Gastrocnemius medialis (tissue), 4 donors: ENCODE measurements at regions not wholly inside any gene's neighbourhood (a gene's known extent, or its start where the extent isn't known, plus 50 kb on each side); places are given as distances from the start of the nearest gene placed in this dataset.

Experiments
- POLR2A ChIP-seq, 2 donors: fragments of 450-650 bp; IDR thresholded peaks; one replicate each; pipeline ENCODE4 v1.6.1; 2017; ENCODE audit warnings: antibody characterized with exemption in 2 of 2, mild to moderate bottlenecking in 2 of 2, moderate library complexity in 2 of 2
- TF ChIP-seq, protein P1 (sequence below), 5 experiments: fragments of 450-650 bp in 3 of 5; fragments of 200-600 bp in 2 of 5; sonication (generic) in 2 of 5; IDR thresholded peaks in 4 of 5; conservative IDR thresholded peaks in 1 of 5; 1 replicate in 4 of 5; 2 replicates in 1 of 5; pipeline ENCODE4 v1.5.1; 2016 to 2019; ENCODE audit warnings: antibody characterized with exemption in 5 of 5, mild to moderate bottlenecking in 3 of 5, moderate library complexity in 3 of 5

DNA sequence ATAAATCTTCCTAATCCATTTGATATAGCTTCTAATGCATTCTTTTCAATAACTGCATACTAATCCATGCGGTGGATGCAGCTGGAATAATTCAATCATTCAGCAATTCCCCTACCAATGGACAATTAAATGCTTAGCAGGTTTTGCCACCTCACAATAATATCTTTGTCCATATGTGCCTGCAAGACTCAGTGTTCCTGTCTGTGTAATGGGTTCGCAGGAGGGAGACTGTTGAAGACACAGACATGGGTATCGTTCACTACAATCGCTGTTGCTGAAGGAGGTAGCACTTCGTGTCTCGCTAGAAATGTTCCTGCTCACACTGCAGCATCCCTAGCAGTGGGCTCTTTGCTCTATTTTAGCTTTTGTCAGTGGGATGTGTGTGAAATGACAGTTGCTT, 214.4 kb downstream of the MED10 start:
- TF ChIP-seq, protein P1, sequence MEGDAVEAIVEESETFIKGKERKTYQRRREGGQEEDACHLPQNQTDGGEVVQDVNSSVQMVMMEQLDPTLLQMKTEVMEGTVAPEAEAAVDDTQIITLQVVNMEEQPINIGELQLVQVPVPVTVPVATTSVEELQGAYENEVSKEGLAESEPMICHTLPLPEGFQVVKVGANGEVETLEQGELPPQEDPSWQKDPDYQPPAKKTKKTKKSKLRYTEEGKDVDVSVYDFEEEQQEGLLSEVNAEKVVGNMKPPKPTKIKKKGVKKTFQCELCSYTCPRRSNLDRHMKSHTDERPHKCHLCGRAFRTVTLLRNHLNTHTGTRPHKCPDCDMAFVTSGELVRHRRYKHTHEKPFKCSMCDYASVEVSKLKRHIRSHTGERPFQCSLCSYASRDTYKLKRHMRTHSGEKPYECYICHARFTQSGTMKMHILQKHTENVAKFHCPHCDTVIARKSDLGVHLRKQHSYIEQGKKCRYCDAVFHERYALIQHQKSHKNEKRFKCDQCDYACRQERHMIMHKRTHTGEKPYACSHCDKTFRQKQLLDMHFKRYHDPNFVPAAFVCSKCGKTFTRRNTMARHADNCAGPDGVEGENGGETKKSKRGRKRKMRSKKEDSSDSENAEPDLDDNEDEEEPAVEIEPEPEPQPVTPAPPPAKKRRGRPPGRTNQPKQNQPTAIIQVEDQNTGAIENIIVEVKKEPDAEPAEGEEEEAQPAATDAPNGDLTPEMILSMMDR (IDR thresholded peaks at IDR 0.05 in 4 of 5, conservative IDR thresholded peaks at IDR 0.05 in 1 of 5): no peak
- no peak for TF ChIP-seq POLR2A (IDR thresholded peaks at IDR 0.05)
